ENCODE measurements at regions not wholly inside any gene's neighbourhood (a gene's known extent, or its start where the extent isn't known, plus 50 kb on each side); places are given as distances from the start of the nearest gene placed in this dataset.

DNA sequence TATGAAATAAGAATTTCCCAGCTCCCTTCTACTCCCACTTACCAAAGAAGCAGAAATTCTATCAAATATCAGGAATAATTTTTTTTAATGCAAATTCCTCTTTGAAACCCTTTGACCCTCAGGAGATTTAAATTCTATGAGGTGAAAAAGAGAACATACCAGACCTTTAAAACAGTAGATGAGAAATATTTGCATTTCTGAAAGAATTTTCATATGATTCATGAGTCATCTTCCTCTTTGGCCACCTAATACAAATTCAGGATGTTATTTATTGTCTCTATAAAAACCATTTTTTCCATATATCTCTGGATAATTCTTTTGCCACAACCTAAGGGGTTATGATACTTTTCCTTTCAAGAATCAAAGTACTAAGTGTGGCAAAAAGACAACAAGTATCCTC, 67.3 kb upstream of the ST3GAL6 start:
- TF ChIP-seq, protein P1, sequence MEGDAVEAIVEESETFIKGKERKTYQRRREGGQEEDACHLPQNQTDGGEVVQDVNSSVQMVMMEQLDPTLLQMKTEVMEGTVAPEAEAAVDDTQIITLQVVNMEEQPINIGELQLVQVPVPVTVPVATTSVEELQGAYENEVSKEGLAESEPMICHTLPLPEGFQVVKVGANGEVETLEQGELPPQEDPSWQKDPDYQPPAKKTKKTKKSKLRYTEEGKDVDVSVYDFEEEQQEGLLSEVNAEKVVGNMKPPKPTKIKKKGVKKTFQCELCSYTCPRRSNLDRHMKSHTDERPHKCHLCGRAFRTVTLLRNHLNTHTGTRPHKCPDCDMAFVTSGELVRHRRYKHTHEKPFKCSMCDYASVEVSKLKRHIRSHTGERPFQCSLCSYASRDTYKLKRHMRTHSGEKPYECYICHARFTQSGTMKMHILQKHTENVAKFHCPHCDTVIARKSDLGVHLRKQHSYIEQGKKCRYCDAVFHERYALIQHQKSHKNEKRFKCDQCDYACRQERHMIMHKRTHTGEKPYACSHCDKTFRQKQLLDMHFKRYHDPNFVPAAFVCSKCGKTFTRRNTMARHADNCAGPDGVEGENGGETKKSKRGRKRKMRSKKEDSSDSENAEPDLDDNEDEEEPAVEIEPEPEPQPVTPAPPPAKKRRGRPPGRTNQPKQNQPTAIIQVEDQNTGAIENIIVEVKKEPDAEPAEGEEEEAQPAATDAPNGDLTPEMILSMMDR (IDR thresholded peaks at IDR 0.05; ENCODE audit: low read length) = no peak
- TF ChIP-seq EZH2 (IDR thresholded peaks at IDR 0.05; ENCODE audit: borderline replicate concordance, low read length) = no peak
